NT2/D1 (cell line): ENCODE measurements at regions not wholly inside any gene's neighbourhood (a gene's known extent, or its start where the extent isn't known, plus 50 kb on each side); places are given as distances from the start of the nearest gene placed in this dataset.

Experiments used
- SUZ12 ChIP-seq: IDR thresholded peaks from 2 replicates; pipeline ENCODE4 v1.6.1; 2011; ENCODE audit not compliant: insufficient read length, insufficient read depth; ENCODE audit errors: extremely low read depth
- YY1 ChIP-seq: IDR thresholded peaks from 2 replicates; pipeline ENCODE4 v1.6.1; 2011; ENCODE audit not compliant: insufficient read length, insufficient read depth
- ZNF274 ChIP-seq: IDR thresholded peaks from 2 replicates; pipeline ENCODE4 v1.6.1; 2011; ENCODE audit warnings: mild to moderate bottlenecking, low read depth, low read length

DNA sequence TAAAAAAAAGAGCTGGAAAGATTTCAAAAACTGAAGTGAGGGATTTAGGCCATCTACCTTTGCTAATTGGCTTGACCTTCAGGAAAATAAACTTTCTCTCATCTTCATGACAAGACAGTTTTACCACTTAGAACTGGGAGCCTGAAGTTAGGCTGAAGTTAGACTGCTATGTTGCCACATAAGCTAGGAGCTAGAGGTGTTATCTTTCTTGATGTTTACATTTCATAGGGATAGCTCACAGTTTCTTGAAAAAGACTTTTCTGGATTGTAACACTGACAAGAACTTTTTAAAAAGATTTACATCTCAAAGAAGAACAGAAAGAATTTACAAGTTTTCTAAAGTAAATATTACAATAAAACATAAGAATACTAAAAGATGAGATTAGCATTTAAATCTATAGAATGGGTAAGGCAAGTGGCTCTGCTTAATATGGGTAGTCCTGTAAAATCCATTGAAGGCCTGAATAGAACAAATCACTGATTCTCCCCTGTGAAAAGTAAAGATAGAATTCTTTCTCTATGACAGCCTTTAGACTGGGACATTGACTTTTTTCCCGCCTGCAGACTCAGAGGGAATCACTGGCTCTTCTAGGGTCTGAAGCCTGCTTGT lies 1665.4 kb upstream of the CDH9 start:
- TF ChIP-seq YY1 (no peak), SUZ12 (no peak), ZNF274 (no peak)
